Endothelial cell of umbilical vein (primary cell): ENCODE measurements at regions not wholly inside any gene's neighbourhood (a gene's known extent, or its start where the extent isn't known, plus 50 kb on each side); places are given as distances from the start of the nearest gene placed in this dataset.

Experiments
- BruUV-seq: library from RNA; stranded (reverse); fragments of 400-500 nt; replicated peaks from 2 replicates; lab custom pipeline; 2021; lab: Mats Ljungman, UMichigan
- CTCF ChIA-PET: fragments of 300-600, 350-600 bp; sonication (Branson Sonifier 250); formaldehyde crosslinking; loops from one replicate; lab custom pipeline; 2021; ENCODE audit warnings: antibody characterized with exemption, inconsistent platforms; lab: Charles Lee
- POLR2A ChIA-PET: fragments of 300-600, 350-600 bp; sonication (Branson Sonifier 250); formaldehyde crosslinking; loops from one replicate; lab custom pipeline; 2021; ENCODE audit warnings: antibody characterized with exemption, inconsistent platforms; lab: Charles Lee
- DNase-seq: peaks from one replicate; pipeline ENCODE4 v3.0.0-alpha.2; 2011; ENCODE audit warnings: low read depth, low spot score
- FAIRE-seq: peaks from 2 replicates; lab custom pipeline; 2011; peaks lifted over from hg19 to GRCh38; lab: Jason Lieb, UNC
- H2AFZ ChIP-seq: 2 replicates; pipeline ENCODE4 v1.6.0; 2012; ENCODE audit warnings: low read depth, low read length, control low read depth, inconsistent platforms
- H3K27ac ChIP-seq: 2 replicates; pipeline ENCODE4 v1.5.1; 2011; ENCODE audit warnings: low read depth, mild to moderate bottlenecking, control low read depth, low read length, moderate library complexity; ENCODE audit not compliant: insufficient read depth
- H3K27me3 ChIP-seq, 2 experiments: 2 replicates each; pipeline versions ENCODE4 v1.6.0 to v1.6.1; 2011; ENCODE audit warnings: low read length in 2 of 2, mixed read lengths in 1 of 2; ENCODE audit not compliant: control insufficient read depth in 2 of 2, insufficient read depth in 2 of 2
- H3K36me3 ChIP-seq, 2 experiments: 2 replicates in 1 of 2; 3 replicates in 1 of 2; pipeline ENCODE4 v1.5.1; 2011; ENCODE audit warnings: low read length in 2 of 2, mild to moderate bottlenecking in 1 of 2, moderate library complexity in 1 of 2; ENCODE audit not compliant: control insufficient read depth in 2 of 2, insufficient read depth in 2 of 2; ENCODE audit errors: extremely low read depth in 1 of 2
- H3K4me1 ChIP-seq: 3 replicates; pipeline ENCODE4 v1.5.1; 2011; ENCODE audit warnings: mild to moderate bottlenecking, low read length; ENCODE audit not compliant: control insufficient read depth, insufficient read depth; ENCODE audit errors: extremely low read depth
- H3K4me2 ChIP-seq: 2 replicates; pipeline ENCODE4 v1.6.1; 2011; ENCODE audit warnings: low read length, control low read depth, mixed read lengths; ENCODE audit not compliant: insufficient read depth
- H3K4me3 ChIP-seq, 3 experiments: fragments of 200-600 bp in 1 of 3; sonication (generic), shearing (Covaris generic) in 1 of 3; replicated peaks in 1 of 3; 2 replicates each; pipeline ENCODE4 v1.5.1; 2011 to 2016; ENCODE audit warnings: control low read depth in 3 of 3, low read length in 3 of 3, mild to moderate bottlenecking in 2 of 3, inconsistent platforms in 1 of 3, low read depth in 1 of 3, moderate library complexity in 1 of 3; ENCODE audit not compliant: insufficient read depth in 1 of 3
- H3K79me2 ChIP-seq: 2 replicates; pipeline ENCODE4 v1.6.0; 2012; ENCODE audit warnings: low read length, inconsistent platforms; ENCODE audit not compliant: control insufficient read depth, insufficient read depth
- H3K9ac ChIP-seq: replicated peaks from 2 replicates; pipeline ENCODE3; 2011; ENCODE audit warnings: low read length, control low read depth; ENCODE audit not compliant: insufficient read depth; ENCODE audit errors: extremely low read depth
- H3K9me1 ChIP-seq: replicated peaks from 3 replicates; pipeline ENCODE4 v1.6.0; 2011; ENCODE audit warnings: mild to moderate bottlenecking, low read length; ENCODE audit not compliant: control insufficient read depth, insufficient read depth; ENCODE audit errors: extremely low read depth
- H3K9me3 ChIP-seq: replicated peaks from 2 replicates; pipeline ENCODE4 v1.5.1; 2012; ENCODE audit warnings: low read length, inconsistent platforms; ENCODE audit not compliant: control insufficient read depth, insufficient read depth
- H4K20me1 ChIP-seq: replicated peaks from 2 replicates; pipeline ENCODE3; 2011; ENCODE audit warnings: mild to moderate bottlenecking, low read length; ENCODE audit not compliant: control insufficient read depth, insufficient read depth; ENCODE audit errors: extremely low read depth
- CTCF ChIP-seq, 2 donors: IDR thresholded peaks; 1 replicate in 1 of 2; 2 replicates in 1 of 2; pipeline ENCODE4 v1.5.1; 2011; ENCODE audit warnings: low read length in 2 of 2, mild to moderate bottlenecking in 2 of 2, moderate library complexity in 2 of 2, control low read depth in 1 of 2, inconsistent platforms in 1 of 2, low read depth in 1 of 2; ENCODE audit not compliant: insufficient read depth in 1 of 2; ENCODE audit errors: extremely low read depth in 1 of 2
- EZH2 ChIP-seq: IDR thresholded peaks from 2 replicates; pipeline ENCODE4 v1.6.1; 2012; ENCODE audit warnings: borderline replicate concordance, low read depth, mild to moderate bottlenecking, moderate library complexity, low read length, inconsistent platforms; ENCODE audit not compliant: severe bottlenecking
- FOS ChIP-seq: IDR thresholded peaks from 2 replicates; pipeline ENCODE4 v1.6.1; 2011; ENCODE audit warnings: mild to moderate bottlenecking, low read length, moderate library complexity, borderline replicate concordance; ENCODE audit not compliant: insufficient read depth
- GATA2 ChIP-seq: IDR thresholded peaks from 2 replicates; pipeline ENCODE4 v1.7.0; 2011; ENCODE audit warnings: low read depth, mild to moderate bottlenecking, moderate library complexity, mixed read lengths, low read length; ENCODE audit not compliant: insufficient read length, insufficient read depth
- JUN ChIP-seq: IDR thresholded peaks from 2 replicates; pipeline ENCODE4 v1.6.1; 2011; ENCODE audit warnings: borderline replicate concordance, low read depth; ENCODE audit not compliant: insufficient read length, insufficient read depth
- MYC ChIP-seq: IDR thresholded peaks from one replicate; pipeline ENCODE4 v1.6.1; 2011; ENCODE audit warnings: mild to moderate bottlenecking, low read depth, low read length
- POLR2A ChIP-seq: IDR thresholded peaks from 2 replicates; pipeline ENCODE4 v1.6.1; 2012; ENCODE audit warnings: low read depth, mild to moderate bottlenecking, control low read depth, low read length
- POLR2AphosphoS5 ChIP-seq: IDR thresholded peaks from 2 replicates; pipeline ENCODE4 v1.6.1; 2012; ENCODE audit warnings: low read depth, mild to moderate bottlenecking, control low read depth, low read length, moderate library complexity; ENCODE audit not compliant: insufficient read depth
- dilution Hi-C: fragments of 300-500 bp; cut with MboI; formaldehyde crosslinking; loops from one replicate; pipeline ENCODE4 v1.15.0; 2019; ENCODE audit warnings: low sequenced_read_pairs; ENCODE audit not compliant: extremely low pct_ligation_motif_present
- intact Hi-C: fragments of 100-400 bp; cut with micrococcal nuclease; formaldehyde crosslinking; loops from one replicate; pipeline ENCODE4 v1.10.0; 2022
- TF ChIP-seq, protein P1 (sequence below): IDR thresholded peaks from 2 replicates; pipeline ENCODE4 v1.6.1; 2011; ENCODE audit not compliant: insufficient read depth, insufficient read length

GRCh38 chr15:37789397-37789786 lies 145.0 kb upstream of the TMCO5A start:
- Histone ChIP-seq H3K27ac (no peak overlapping the region), H3K36me3 (no peaks in the 10 kb centered on the region), H3K9me3 (no peaks in the 10 kb centered on the region), H2AFZ (no peak overlapping the region), H3K27me3 (no peaks in the 10 kb centered on the region), H3K4me1 (peaks cover 4% of the 10 kb centered on the region), H3K79me2 (no peaks in the 10 kb centered on the region), H3K4me2 (no peak overlapping the region), H4K20me1 (no peaks in the 10 kb centered on the region), H3K4me3 (no peak overlapping the region), H3K9me1 (no peaks in the 10 kb centered on the region), H3K9ac (no peak overlapping the region)
- ChIA-PET POLR2A (no interaction called here), CTCF (no interaction called here)
- dilution Hi-C loops: no loop called here
- DNase-seq: no peak
- intact Hi-C loops: no loop called here
- no peak for FAIRE-seq
- no TSS peak for BruUV-seq
- TF ChIP-seq MYC (no peak), EZH2 (no peak), CTCF (IDR thresholded peaks at IDR 0.05; ENCODE audit: extremely low read depth in 1 of 2, insufficient read depth in 1 of 2, low read depth in 1 of 2, low read length in 2 of 2) (no peak), GATA2 (no peak), FOS (no peak), POLR2AphosphoS5 (no peak), POLR2A (no peak), JUN (no peak)
- TF ChIP-seq, protein P1, sequence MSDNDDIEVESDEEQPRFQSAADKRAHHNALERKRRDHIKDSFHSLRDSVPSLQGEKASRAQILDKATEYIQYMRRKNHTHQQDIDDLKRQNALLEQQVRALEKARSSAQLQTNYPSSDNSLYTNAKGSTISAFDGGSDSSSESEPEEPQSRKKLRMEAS: no peak
